Lower lobe of right lung (tissue), 2 donors: ENCODE measurements at regions not wholly inside any gene's neighbourhood (a gene's known extent, or its start where the extent isn't known, plus 50 kb on each side); places are given as distances from the start of the nearest gene placed in this dataset.
A peak's percentile ranks its signal among the peaks of the same experiment; 100 is the strongest.

Source experiments
- ATAC-seq, 2 donors: fragments of 200-7000 bp; cut with Tn5 transposase; one replicate each; pipeline ENCODE4 v1.9.1; 2020 to 2022; ENCODE audit warnings: mild to moderate bottlenecking in 2 of 2, moderate library complexity in 2 of 2
- DNase-seq: peaks from one replicate; pipeline ENCODE4 v3.0.0-alpha.2; 2020
- H3K27ac ChIP-seq: fragments of 200-600 bp; one replicate; pipeline ENCODE4 v1.8.0; 2022
- H3K27me3 ChIP-seq: fragments of 200-600 bp; one replicate; pipeline ENCODE4 v1.8.0; 2022; ENCODE audit warnings: low read depth
- H3K36me3 ChIP-seq: fragments of 200-600 bp; one replicate; pipeline ENCODE4 v1.8.0; 2022; ENCODE audit warnings: mild to moderate bottlenecking
- H3K4me1 ChIP-seq: fragments of 200-600 bp; one replicate; pipeline ENCODE4 v1.8.0; 2022
- H3K4me3 ChIP-seq: fragments of 200-600 bp; one replicate; pipeline ENCODE4 v1.8.0; 2022; ENCODE audit warnings: mild to moderate bottlenecking
- H3K9me3 ChIP-seq: fragments of 200-600 bp; one replicate; pipeline ENCODE4 v1.8.0; 2022
- intact Hi-C: fragments of 100-400 bp; cut with DNase I; formaldehyde crosslinking; loops from one replicate; pipeline ENCODE4 v1.11.0; 2022
- TF ChIP-seq, protein P1 (sequence below): fragments of 200-600 bp; IDR thresholded peaks from one replicate; pipeline ENCODE4 v1.8.0; 2022; ENCODE audit warnings: antibody characterized with exemption, mild to moderate bottlenecking
- donor health status: DM: no; HTN: yes; CAD: no; lungs with severe emphysema.

DNA sequence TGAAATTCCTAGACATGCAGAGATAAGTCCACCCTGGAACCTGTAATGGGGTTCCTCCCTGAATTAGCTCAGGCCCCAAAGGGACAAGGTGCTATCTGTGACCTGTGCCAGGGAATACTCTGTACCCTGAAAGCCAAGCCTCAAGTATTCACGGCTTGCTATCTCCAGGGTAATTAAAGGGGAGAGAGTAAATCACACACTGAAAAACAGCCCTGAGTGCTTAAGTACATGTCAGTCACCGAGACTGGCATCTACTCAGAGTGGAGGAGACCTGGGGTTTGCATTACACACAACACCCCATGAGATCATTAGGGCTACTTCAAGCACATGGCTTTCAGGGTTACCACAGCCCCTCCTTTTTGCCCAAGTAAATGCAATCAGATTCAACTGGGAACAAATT, 188.1 kb downstream of the CD83 start:
- Histone ChIP-seq H3K27me3 (no peaks in the 10 kb centered on the region), H3K27ac (no peak overlapping the region), H3K4me1 (peaks cover 5% of the 10 kb centered on the region), H3K4me3 (no peak overlapping the region), H3K9me3 (no peaks in the 10 kb centered on the region), H3K36me3 (no peaks in the 10 kb centered on the region)
- peak; percentile 69 to 87 for ATAC-seq
- TF ChIP-seq, protein P1, sequence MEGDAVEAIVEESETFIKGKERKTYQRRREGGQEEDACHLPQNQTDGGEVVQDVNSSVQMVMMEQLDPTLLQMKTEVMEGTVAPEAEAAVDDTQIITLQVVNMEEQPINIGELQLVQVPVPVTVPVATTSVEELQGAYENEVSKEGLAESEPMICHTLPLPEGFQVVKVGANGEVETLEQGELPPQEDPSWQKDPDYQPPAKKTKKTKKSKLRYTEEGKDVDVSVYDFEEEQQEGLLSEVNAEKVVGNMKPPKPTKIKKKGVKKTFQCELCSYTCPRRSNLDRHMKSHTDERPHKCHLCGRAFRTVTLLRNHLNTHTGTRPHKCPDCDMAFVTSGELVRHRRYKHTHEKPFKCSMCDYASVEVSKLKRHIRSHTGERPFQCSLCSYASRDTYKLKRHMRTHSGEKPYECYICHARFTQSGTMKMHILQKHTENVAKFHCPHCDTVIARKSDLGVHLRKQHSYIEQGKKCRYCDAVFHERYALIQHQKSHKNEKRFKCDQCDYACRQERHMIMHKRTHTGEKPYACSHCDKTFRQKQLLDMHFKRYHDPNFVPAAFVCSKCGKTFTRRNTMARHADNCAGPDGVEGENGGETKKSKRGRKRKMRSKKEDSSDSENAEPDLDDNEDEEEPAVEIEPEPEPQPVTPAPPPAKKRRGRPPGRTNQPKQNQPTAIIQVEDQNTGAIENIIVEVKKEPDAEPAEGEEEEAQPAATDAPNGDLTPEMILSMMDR = no peak
- DNase-seq = no peak
- intact Hi-C loops = no loop called here

DNA sequence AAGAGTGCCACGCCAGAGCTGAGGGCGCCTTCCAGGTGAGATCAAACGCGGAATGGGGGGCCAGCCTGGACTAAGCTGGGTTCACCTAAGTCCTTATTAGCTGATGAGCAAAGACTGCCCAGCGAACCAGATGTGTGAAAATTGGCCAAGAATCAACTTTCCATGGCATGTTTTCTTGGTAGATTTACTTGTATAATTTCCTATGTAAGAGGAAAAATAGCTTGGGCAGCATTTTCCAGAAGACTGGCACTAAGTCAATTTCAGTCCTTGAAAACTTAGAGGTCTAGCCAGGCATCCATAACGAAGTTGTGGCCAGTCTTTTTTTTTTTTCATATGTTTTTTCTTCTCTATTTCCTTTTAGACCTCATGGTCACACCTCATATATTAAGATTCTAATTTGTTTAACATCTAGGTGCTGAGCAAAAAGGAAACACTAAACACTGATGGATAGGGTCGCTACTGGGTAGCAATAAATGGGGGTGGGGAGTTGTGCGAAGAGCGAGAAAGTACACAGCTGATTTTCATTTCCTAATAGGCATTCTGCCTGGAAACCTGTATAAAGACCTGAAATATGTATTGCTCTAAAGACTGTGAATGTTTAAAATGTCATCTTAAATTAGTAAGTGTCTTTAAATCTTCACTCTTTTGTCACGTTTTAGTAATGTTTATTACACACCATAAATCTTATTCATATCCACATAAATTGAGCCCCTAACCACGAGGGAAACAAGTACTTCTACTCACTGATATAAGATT, 188.8 kb downstream of the CD83 start:
- Histone ChIP-seq H3K9me3 (no peaks in the 10 kb centered on the region), H3K27ac (no peak overlapping the region), H3K27me3 (no peaks in the 10 kb centered on the region), H3K4me1 (peaks cover 10% of the 10 kb centered on the region), H3K4me3 (no peak overlapping the region), H3K36me3 (no peaks in the 10 kb centered on the region)
- TF ChIP-seq, protein P1 = no peak
- ATAC-seq = no peak
- intact Hi-C loops = no loop called here
- DNase-seq = no peak

DNA sequence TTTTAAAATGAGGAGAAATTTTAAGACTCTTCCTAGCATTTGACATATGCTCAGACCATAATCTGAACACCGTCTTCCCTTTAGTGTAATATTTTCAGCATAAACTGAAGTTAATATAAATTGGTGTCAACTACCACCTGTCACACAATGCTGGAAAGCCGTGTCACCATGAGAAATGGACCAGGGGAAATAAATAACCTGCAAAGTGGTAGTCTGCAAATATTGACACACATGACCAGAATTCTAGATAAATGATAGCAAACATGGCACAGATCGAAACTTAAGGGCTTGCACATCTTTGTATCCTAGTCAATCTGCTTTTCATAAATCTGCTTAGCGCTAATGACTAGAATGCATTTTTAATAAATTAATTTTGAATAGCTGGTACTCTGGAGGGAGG, 191.9 kb downstream of the CD83 start:
- peaks cover 12% of the 10 kb centered on the region for H3K4me1 ChIP-seq
- no peaks in the 10 kb centered on the region for H3K27me3 ChIP-seq
- H3K9me3 ChIP-seq = no peaks in the 10 kb centered on the region
- no peaks in the 10 kb centered on the region for H3K36me3 ChIP-seq
- no peak for ATAC-seq
- intact Hi-C loops = no loop called here
- TF ChIP-seq, protein P1 = no peak
- H3K27ac ChIP-seq = no peak overlapping the region
- no peak for DNase-seq
- H3K4me3 ChIP-seq = no peak overlapping the region

DNA sequence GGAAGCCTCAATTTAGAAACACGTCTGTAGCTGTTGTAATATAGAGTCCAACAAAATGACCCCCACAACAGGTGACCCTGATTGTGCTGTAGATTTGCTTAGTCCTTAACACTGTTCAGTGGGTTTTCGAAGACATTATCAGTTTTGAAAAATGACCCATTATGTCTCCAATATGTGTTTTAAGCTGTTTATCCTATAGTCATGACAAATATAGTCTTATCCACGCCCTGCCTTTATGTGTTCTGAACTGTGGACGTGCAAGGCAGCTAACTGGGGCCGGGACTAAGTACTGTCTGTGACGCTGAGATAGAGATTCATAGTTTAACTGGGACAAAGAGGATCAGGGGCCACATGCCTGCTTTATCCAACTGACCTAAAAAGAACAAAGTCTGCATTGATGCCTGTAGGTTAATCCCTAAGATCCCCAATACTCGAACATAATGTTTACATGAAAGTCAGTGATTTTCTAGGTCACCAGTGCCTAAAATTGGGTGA, 192.4 kb downstream of the CD83 start:
- DNase-seq (no peak), ATAC-seq (no peak)
- intact Hi-C loops = no loop called here
- Histone ChIP-seq H3K27ac (no peak overlapping the region), H3K4me3 (no peak overlapping the region), H3K9me3 (no peaks in the 10 kb centered on the region), H3K27me3 (no peaks in the 10 kb centered on the region), H3K4me1 (peaks cover 12% of the 10 kb centered on the region), H3K36me3 (no peaks in the 10 kb centered on the region)
- TF ChIP-seq, protein P1 = no peak

DNA sequence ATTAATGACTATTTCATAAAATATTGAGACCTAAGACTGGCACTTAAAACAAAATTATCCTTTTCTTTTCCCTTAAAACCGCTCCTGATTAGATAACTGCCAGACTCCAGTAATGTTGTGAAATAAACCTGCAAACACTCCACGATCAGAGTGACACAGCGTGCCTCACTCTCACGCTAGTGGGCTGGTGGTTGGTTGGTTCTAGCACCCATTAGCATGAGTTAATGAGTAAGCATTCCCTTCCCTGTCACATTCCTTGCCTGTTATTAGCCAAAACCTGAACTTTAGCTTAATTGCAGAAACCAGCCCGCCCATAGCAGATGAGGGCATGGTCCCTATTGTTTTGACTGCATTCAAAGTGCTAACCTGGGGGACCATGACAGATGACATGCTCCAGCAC, 193.4 kb downstream of the CD83 start:
- H3K36me3 ChIP-seq = no peaks in the 10 kb centered on the region
- peak overlapping the region; percentile 7 for H3K27ac ChIP-seq
- DNase-seq (peak; percentile 63), ATAC-seq (peak; percentile 85 to 97)
- H3K27me3 ChIP-seq = no peaks in the 10 kb centered on the region
- H3K4me1 ChIP-seq = peaks cover 8% of the 10 kb centered on the region
- TF ChIP-seq, protein P1 = no peak
- no peak overlapping the region for H3K4me3 ChIP-seq
- no peaks in the 10 kb centered on the region for H3K9me3 ChIP-seq
- intact Hi-C loops = no loop called here
